HepG2 (cell line): ENCODE measurements at regions not wholly inside any gene's neighbourhood (a gene's known extent, or its start where the extent isn't known, plus 50 kb on each side); places are given as distances from the start of the nearest gene placed in this dataset.

Source experiments
- ATF7 ChIP-seq, 2 experiments: fragments of 450-650 bp in 1 of 2; sonication (generic) in 1 of 2; formaldehyde crosslinking in 1 of 2; IDR thresholded peaks; 2 replicates each; pipeline versions ENCODE4 v1.4.0 to v1.6.1; 2016 to 2020; ENCODE audit warnings: antibody characterized with exemption in 1 of 2, mild to moderate bottlenecking in 1 of 2, missing genetic modification reagents in 1 of 2
- FOSL1 ChIP-seq: sonication (generic); formaldehyde crosslinking; IDR thresholded peaks from 2 replicates; pipeline ENCODE4 v1.9.0; 2021; ENCODE audit warnings: missing genetic modification reagents, borderline replicate concordance
- HIVEP1 ChIP-seq: sonication (generic); formaldehyde crosslinking; IDR thresholded peaks from 2 replicates; pipeline ENCODE4 v1.4.0; 2020; ENCODE audit warnings: mild to moderate bottlenecking, missing genetic modification reagents
- PCBP2 ChIP-seq: fragments of 200-400 bp; formaldehyde crosslinking; optimal IDR thresholded peaks from 2 replicates; pipeline ENCODE3; 2018; ENCODE audit warnings: low read length, low read depth; ENCODE audit not compliant: poor library complexity, severe bottlenecking
- RELA ChIP-seq: sonication (generic); formaldehyde crosslinking; IDR thresholded peaks from 2 replicates; pipeline ENCODE4 v1.4.0; 2020; ENCODE audit warnings: missing genetic modification reagents
- RFX3 ChIP-seq: IDR thresholded peaks from 2 replicates; pipeline ENCODE4 v1.6.1; 2016; ENCODE audit warnings: missing biosample characterization, missing genetic modification reagents
- RXRB ChIP-seq: IDR thresholded peaks from 2 replicates; pipeline ENCODE4 v1.6.1; 2016; ENCODE audit warnings: borderline replicate concordance, missing genetic modification reagents, missing compliant biosample characterization
- SALL1 ChIP-seq: sonication (generic); formaldehyde crosslinking; IDR thresholded peaks from 2 replicates; pipeline ENCODE4 v1.8.0; 2022; ENCODE audit warnings: mild to moderate bottlenecking, missing genetic modification reagents
- SOX6 ChIP-seq, 2 experiments: fragments of 450-650 bp in 1 of 2; sonication (generic) in 1 of 2; formaldehyde crosslinking in 1 of 2; IDR thresholded peaks; 2 replicates each; pipeline versions ENCODE4 v1.4.0 to v1.6.1; 2017 to 2020; ENCODE audit warnings: antibody characterized with exemption in 1 of 2, mild to moderate bottlenecking in 1 of 2, missing genetic modification reagents in 1 of 2
- TARDBP ChIP-seq: sonication (generic); formaldehyde crosslinking; IDR thresholded peaks from 2 replicates; pipeline ENCODE4 v1.8.0; 2022; ENCODE audit warnings: mild to moderate bottlenecking, missing genetic modification reagents
- TOE1 ChIP-seq: sonication (generic); formaldehyde crosslinking; IDR thresholded peaks from 2 replicates; pipeline ENCODE4 v1.4.0; 2020; ENCODE audit warnings: mild to moderate bottlenecking, missing genetic modification reagents
- ZNF12 ChIP-seq: sonication (generic); formaldehyde crosslinking; IDR thresholded peaks from 2 replicates; pipeline ENCODE4 v1.5.0; 2020; ENCODE audit warnings: missing genetic modification reagents
- ZNF230 ChIP-seq: sonication (generic); formaldehyde crosslinking; IDR thresholded peaks from 2 replicates; pipeline ENCODE4 v1.4.0; 2020; ENCODE audit warnings: mild to moderate bottlenecking, missing genetic modification reagents
- ZNF577 ChIP-seq: sonication (generic); formaldehyde crosslinking; IDR thresholded peaks from 2 replicates; pipeline ENCODE4 v1.4.0; 2020; ENCODE audit warnings: mild to moderate bottlenecking, low read depth, missing genetic modification reagents, borderline replicate concordance
- ZNF607 ChIP-seq: sonication (generic); formaldehyde crosslinking; IDR thresholded peaks from 2 replicates; pipeline ENCODE4 v1.5.1; 2020; ENCODE audit warnings: missing genetic modification reagents, mild to moderate bottlenecking, borderline replicate concordance
- ZNF737 ChIP-seq: sonication (generic); formaldehyde crosslinking; IDR thresholded peaks from 2 replicates; pipeline ENCODE4 v1.5.0; 2020; ENCODE audit warnings: missing genetic modification reagents, mild to moderate bottlenecking, borderline replicate concordance
- ZNF766 ChIP-seq: sonication (generic); formaldehyde crosslinking; IDR thresholded peaks from 2 replicates; pipeline ENCODE4 v1.5.0; 2020; ENCODE audit warnings: missing genetic modification reagents, borderline replicate concordance
- TF ChIP-seq, protein P1 (sequence below): sonication (generic); formaldehyde crosslinking; IDR thresholded peaks from 2 replicates; pipeline ENCODE4 v1.9.0; 2021; ENCODE audit warnings: missing genetic modification reagents, borderline replicate concordance
- TF ChIP-seq, protein P2 (sequence below): IDR thresholded peaks from 2 replicates; pipeline ENCODE4 v1.6.1; 2016; ENCODE audit warnings: low read depth, borderline replicate concordance
- TF ChIP-seq, protein P3 (sequence below): IDR thresholded peaks from 2 replicates; pipeline ENCODE4 v1.6.1; 2016; ENCODE audit warnings: missing compliant biosample characterization, missing genetic modification reagents, borderline replicate concordance
- TF ChIP-seq, protein P4 (sequence below): sonication (generic); formaldehyde crosslinking; IDR thresholded peaks from 2 replicates; pipeline ENCODE4 v1.5.0; 2020; ENCODE audit warnings: missing genetic modification reagents

DNA sequence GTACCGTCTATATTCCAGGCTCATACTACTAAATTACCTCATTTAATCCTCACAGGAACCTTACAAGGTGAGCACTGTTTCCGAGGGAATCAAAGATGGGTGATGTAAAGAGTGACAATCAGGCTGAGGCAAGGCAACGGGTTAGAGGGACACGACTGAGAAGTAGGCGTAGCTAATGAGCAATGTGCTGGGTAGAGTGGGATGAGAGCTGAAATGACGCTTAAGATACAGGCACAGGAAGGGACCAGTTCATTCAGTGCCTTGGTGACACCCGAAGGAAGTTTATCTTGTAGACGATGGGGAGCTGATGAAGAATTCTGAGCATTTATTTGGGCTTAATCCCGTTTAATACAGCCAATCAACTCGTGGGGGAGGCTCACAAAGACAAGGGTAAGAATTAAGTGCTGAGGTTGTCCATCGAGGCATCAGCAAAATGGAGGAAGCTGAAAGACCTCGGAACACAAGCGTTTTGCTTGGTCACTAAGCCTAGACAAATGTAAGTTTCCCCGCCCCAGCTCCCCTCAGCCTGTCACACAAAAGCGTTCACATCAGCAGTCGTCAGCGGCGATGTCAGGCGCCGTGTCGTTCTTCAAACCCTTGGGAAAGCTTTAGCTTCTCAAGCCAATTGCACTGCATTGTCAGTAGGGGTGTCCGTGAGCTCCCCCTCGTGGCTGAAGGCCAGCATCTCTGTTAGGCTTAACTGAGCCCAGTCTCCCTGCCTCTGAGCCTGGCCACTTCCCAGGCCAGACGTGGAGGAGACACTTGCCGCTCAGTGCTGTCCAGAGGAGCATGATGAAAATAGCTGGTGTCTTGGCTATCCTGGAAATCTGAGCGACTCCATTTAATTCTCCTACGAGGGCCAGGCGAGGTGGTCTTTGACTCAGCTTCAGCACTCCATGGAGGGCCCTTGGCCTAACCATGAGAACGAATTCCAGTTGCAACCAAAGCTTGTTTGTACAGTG is 288.5 kb upstream of the G2E3 start (continued):
- TF ChIP-seq, protein P1, sequence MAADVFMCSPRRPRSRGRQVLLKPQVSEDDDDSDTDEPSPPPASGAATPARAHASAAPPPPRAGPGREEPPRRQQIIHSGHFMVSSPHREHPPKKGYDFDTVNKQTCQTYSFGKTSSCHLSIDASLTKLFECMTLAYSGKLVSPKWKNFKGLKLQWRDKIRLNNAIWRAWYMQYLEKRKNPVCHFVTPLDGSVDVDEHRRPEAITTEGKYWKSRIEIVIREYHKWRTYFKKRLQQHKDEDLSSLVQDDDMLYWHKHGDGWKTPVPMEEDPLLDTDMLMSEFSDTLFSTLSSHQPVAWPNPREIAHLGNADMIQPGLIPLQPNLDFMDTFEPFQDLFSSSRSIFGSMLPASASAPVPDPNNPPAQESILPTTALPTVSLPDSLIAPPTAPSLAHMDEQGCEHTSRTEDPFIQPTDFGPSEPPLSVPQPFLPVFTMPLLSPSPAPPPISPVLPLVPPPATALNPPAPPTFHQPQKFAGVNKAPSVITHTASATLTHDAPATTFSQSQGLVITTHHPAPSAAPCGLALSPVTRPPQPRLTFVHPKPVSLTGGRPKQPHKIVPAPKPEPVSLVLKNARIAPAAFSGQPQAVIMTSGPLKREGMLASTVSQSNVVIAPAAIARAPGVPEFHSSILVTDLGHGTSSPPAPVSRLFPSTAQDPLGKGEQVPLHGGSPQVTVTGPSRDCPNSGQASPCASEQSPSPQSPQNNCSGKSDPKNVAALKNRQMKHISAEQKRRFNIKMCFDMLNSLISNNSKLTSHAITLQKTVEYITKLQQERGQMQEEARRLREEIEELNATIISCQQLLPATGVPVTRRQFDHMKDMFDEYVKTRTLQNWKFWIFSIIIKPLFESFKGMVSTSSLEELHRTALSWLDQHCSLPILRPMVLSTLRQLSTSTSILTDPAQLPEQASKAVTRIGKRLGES (CRISPR knock-in tag): 0 out of 2 replicates have a peak, but pooled peaks have one; percentile 7
- TF ChIP-seq ATF7 (IDR thresholded peaks at IDR 0.05): no peak
- 0 out of 2 replicates have a peak, but pooled peaks have one; percentile 68 for TF ChIP-seq ATF7 (CRISPR knock-in tag; IDR thresholded peaks at IDR 0.05)
- TF ChIP-seq TARDBP (CRISPR knock-in tag): peak; percentile 62
- TF ChIP-seq, protein P2, sequence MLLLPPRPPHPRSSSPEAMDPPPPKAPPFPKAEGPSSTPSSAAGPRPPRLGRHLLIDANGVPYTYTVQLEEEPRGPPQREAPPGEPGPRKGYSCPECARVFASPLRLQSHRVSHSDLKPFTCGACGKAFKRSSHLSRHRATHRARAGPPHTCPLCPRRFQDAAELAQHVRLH: 0 out of 2 replicates have a peak, but pooled peaks have one; percentile 49
- no peak for TF ChIP-seq RELA (CRISPR knock-in tag)
- TF ChIP-seq, protein P3, sequence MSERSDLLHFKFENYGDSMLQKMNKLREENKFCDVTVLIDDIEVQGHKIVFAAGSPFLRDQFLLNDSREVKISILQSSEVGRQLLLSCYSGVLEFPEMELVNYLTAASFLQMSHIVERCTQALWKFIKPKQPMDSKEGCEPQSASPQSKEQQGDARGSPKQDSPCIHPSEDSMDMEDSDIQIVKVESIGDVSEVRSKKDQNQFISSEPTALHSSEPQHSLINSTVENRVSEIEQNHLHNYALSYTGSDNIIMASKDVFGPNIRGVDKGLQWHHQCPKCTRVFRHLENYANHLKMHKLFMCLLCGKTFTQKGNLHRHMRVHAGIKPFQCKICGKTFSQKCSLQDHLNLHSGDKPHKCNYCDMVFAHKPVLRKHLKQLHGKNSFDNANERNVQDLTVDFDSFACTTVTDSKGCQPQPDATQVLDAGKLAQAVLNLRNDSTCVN (CRISPR knock-in tag): no peak
- 0 out of 2 replicates have a peak, but pooled peaks have one; percentile 78 for TF ChIP-seq ZNF230 (CRISPR knock-in tag)
- TF ChIP-seq RFX3 (CRISPR knock-in tag): no peak
- TF ChIP-seq SOX6 (IDR thresholded peaks at IDR 0.05): no peak
- TF ChIP-seq SOX6 (CRISPR knock-in tag; IDR thresholded peaks at IDR 0.05): no peak
- TF ChIP-seq HIVEP1 (CRISPR knock-in tag): no peak
- peak; percentile 80 for TF ChIP-seq SALL1 (CRISPR knock-in tag)
- TF ChIP-seq TOE1 (CRISPR knock-in tag): no peak
- TF ChIP-seq ZNF737 (CRISPR knock-in tag): 0 out of 2 replicates have a peak, but pooled peaks have one; percentile 48
- no peak for TF ChIP-seq ZNF577 (CRISPR knock-in tag)
- no peak for TF ChIP-seq PCBP2
- TF ChIP-seq ZNF12 (CRISPR knock-in tag): 0 out of 2 replicates have a peak, but pooled peaks have one; percentile 7
- no peak; the same call in 1 of the 2 replicates for TF ChIP-seq FOSL1 (CRISPR knock-in tag)
- no peak for TF ChIP-seq RXRB (CRISPR knock-in tag)
- 0 out of 2 replicates have a peak, but pooled peaks have one; percentile 36 for TF ChIP-seq ZNF766 (CRISPR knock-in tag)
- TF ChIP-seq, protein P4, sequence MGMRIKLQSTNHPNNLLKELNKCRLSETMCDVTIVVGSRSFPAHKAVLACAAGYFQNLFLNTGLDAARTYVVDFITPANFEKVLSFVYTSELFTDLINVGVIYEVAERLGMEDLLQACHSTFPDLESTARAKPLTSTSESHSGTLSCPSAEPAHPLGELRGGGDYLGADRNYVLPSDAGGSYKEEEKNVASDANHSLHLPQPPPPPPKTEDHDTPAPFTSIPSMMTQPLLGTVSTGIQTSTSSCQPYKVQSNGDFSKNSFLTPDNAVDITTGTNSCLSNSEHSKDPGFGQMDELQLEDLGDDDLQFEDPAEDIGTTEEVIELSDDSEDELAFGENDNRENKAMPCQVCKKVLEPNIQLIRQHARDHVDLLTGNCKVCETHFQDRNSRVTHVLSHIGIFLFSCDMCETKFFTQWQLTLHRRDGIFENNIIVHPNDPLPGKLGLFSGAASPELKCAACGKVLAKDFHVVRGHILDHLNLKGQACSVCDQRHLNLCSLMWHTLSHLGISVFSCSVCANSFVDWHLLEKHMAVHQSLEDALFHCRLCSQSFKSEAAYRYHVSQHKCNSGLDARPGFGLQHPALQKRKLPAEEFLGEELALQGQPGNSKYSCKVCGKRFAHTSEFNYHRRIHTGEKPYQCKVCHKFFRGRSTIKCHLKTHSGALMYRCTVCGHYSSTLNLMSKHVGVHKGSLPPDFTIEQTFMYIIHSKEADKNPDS: no peak
- no peak for TF ChIP-seq ZNF607 (CRISPR knock-in tag)
